Effector CD8-positive, alpha-beta T cell (primary cell): ENCODE measurements at regions not wholly inside any gene's neighbourhood (a gene's known extent, or its start where the extent isn't known, plus 50 kb on each side); places are given as distances from the start of the nearest gene placed in this dataset.
"Not testable (repeated sequence)": the region's sequence is repeated elsewhere in the genome, so short reads cannot be mapped to it uniquely, and the experiment has no call there.

Source experiments
- DNase-seq: peaks from one replicate; lab custom pipeline; 2025; lab: John Stamatoyannopoulos, UW

DNA sequence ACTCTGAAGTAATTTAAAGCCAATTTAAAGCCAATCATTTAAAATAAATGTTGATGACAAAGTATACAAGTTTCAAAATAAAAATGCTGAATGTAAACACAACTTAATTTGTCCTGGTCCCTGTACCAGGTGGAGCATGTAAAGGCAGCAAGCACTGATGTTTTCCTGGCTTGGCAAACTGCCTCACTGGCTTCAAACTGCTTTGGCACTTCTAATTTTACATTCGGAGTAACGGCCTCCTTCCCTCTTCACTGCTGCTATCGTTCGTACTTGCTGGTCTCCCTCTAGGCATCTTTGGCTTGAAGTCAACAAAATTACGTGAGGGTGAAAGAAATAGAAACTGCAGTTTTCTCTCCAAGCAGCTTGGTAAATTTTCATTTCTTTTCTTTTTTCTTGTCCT lies 287.9 kb downstream of the LTN1 start:
- no peak for DNase-seq

DNA sequence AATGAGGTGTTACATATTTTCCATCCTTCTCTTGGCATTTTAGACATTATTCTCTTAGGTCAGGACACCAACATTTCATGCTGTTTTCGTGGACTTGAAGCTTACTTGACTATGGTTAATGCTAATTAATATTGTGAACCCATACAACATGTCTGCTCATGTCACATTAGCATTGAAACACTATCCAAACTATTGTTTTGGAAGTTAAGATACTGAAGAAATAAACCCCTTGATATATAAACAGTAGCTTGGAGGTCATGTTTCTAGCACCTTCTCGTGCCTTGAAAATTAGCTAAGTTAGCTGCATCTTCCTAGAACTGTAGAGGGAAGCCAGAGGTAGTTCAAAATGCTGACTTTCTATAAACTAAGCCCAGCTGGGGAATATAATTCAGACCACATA lies 288.8 kb downstream of the LTN1 start:
- DNase-seq: no peak

DNA sequence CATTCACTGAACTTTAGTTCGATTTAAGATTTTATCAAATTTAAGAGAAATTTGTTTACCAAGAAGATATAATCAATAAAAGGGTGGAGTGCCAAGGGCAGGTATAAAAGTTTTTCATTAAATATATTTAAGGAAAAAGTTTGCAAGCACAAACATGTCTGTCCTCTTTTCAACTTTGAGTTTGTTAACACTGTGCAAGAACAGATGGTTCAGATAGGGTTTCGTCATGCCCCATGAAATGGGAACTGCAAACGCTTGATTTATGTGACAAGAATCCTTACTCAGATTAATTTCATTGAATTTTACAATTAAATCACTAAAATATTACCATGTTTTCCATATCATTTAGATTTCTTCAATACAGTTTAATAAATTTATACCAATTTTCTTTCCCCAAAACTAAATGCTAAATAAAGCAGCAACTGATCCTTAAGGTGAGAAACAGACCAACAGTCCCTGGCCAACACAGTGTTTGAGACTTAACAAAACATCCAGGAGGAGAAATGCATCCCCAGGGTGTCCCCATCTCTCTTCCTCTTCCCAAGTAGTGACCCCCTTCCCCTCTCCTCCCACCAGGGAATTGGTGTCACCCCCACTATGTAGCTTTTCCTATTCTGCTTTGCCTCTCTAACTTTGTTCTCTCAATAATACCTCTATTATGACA lies 292.9 kb downstream of the LTN1 start:
- DNase-seq: no peak

DNA sequence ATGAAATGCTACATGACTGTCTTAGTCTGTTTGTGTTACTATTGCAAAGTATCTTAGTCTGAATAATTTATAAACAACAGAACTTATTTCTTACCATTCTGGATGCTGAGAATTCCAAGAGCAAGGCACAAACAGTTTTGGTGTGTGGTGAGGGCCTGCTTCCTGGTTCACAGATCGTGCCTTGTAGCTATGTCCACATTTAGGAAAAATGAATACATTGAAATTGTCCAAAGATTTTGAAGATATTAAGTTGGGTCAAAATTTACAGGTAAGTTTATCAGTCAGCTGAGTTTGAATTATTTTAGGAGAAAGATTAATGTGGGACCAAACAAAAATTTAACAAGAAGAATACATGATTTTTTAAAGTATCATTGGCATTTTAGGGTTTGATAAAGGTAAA lies 293.5 kb downstream of the LTN1 start:
- DNase-seq: no peak

DNA sequence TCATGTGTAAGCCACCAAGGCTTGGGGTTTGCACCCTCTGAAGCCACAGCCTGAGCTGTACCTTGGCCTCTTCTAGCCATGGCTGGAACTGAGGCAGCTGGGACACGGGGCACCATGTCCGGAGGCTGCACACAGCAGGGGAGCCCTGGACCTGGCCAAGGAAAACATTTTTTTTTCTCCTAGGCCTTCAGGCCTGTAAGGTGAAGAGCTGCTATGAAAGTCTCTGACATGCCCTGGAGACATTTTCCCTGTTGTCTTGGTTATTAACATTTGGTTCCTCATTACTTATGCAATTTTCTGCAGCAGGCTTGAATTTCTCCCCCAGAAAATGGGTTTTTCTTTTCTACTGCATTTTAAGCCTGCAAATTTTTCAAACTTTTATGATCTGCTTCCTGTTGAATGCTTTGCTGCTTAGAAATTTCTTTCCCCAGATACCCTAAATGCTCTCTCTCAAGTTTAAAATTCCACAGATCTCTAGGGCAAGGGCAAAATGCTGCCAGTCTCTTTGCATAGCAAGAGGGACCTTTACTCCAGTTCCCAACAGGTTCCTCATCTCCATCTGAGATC lies 295.8 kb downstream of the LTN1 start:
- no peak for DNase-seq

DNA sequence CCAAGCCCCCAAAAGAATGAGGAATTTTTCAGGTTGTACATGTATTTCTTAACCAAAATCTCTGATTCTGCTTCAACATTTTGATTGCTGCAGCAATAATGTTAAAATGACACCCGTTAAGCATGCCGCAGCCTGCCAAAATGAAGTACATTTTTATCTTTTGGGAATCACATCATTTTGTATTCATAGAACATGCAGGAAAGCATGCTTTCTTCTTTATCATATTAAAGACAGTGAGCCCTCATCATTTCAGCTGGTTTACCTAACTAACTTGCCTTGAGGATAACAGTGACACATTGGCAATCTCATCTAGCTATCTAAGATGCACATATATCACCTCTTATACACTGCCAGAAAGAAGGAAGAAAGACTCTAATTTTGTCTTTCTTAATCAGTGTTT lies 299.2 kb downstream of the LTN1 start:
- DNase-seq: no peak

DNA sequence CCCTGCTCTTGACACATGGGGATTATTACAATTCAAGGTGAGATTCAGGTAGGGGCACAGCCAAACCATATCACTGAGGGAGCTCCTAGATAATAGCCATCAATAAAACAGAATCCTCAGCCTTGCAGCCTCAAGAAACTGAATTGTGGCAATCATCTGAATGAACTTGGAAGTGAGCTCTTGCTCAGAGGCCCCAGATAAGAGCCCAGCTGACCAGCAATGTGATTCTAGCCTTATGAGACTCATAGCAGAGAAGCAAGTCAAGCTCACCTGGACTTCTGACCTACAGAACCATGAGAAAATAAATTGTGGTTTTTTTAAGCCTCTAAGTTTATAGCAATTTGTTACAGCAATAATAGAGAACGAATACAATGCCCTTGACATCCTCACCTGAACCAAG lies 302.5 kb downstream of the LTN1 start:
- no peak for DNase-seq

DNA sequence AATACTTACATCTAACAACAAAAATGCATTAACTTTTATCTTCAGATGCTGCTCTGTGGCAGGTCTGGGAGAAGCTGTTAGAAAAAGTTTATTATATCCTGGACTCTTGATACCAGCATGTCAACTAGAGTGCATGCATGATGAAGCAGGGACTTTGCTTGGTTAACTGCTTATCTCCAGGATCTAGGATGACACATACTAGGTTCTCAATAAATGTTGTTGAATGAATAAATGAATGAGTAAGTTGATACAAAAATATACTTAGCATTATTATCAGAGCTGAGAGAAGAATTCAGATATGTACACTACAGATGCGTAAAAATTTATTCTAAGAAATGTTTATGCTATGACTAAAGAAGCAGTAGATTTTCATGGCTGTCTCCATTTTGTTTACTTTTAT lies 304.3 kb downstream of the LTN1 start:
- DNase-seq: no peak

DNA sequence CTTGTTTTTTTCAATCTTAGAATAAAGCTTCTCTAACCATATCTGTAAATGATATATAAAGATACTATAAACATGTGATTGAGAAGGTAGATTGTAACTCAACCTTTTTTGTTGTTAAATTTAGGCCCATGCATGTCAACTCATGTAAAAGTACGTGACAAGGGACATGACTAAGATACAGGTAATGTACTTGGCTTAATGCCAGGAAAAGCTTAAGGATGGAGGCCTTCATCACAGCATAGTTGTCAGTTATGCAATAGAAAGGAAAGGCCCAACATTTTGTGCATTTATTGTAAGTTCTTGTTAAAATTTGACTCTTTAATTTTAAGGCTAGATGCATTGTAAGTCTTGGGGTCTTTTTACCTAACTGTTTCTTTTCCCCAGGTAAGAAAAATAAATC lies 305.1 kb downstream of the LTN1 start:
- no peak for DNase-seq

DNA sequence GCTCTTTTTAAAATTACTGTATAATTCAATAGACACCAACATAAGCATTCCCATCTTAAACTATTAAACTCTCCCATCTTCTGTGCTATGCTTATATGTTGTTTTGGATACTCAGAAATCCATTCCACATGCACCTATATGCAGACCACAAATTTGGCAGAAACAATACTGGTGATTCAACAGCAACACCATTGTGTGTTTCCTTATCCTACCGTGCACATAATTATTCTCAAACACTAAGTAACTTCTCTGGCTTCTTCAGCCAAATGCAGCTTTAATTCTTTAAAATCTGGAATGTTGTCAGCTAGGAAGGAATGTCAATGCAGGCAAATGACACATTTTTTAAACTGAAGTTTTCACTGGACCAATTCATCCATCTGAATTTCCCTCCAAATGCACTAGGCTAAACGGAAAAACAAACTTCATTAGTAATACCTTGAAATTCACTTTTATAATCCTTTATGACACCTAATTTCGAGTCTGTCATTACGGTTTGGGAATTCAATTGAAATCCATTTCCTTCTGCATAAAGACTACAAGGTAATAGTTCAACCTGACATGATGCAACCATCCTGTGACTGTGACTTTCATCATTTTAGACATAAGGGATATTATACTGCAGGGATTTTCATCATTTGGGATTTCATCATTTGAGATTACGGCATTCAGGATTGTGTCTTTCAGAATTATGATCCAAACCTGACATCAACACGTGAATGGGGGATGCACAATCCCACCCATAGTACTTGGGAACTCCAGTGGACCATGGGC lies 308.5 kb downstream of the LTN1 start:
- no peak for DNase-seq

DNA sequence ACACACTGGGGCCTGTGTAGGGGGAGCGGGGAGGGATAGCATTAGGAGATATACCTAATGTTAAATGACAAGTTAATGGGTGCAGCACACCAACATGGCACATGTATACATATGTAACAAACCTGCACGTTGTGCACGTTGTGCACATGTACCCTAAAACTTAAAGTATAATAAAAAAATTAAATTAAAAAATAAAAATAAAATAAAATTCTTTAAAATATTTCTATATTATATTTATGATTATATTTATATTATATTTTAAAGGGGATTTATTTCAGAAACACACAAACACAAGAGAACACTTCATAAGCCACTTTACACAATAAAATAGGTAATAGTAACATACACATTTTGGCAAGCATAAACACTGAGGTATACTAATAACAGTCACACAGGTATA lies 309.8 kb downstream of the LTN1 start:
- not testable (repeated sequence) for DNase-seq

DNA sequence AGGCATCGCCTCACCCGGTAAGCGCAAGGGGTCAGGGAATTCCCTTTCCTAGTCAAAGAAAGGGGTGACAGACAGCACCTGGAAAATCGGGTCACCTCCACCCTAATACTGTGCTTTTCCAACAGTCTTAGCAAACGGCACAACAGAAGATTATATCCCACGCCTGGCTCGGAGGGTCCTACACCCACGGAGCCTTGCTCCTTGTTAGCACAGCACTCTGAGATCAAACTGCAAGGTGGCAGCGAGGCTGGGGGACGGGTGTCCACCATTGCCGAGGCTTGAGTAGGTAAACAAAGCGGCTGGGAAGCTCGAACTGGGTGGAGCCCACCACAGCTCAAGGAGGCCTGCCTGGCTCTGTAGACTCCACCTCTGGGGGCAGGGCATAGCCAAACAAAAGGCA lies 315.6 kb downstream of the LTN1 start:
- DNase-seq: not testable (repeated sequence)

DNA sequence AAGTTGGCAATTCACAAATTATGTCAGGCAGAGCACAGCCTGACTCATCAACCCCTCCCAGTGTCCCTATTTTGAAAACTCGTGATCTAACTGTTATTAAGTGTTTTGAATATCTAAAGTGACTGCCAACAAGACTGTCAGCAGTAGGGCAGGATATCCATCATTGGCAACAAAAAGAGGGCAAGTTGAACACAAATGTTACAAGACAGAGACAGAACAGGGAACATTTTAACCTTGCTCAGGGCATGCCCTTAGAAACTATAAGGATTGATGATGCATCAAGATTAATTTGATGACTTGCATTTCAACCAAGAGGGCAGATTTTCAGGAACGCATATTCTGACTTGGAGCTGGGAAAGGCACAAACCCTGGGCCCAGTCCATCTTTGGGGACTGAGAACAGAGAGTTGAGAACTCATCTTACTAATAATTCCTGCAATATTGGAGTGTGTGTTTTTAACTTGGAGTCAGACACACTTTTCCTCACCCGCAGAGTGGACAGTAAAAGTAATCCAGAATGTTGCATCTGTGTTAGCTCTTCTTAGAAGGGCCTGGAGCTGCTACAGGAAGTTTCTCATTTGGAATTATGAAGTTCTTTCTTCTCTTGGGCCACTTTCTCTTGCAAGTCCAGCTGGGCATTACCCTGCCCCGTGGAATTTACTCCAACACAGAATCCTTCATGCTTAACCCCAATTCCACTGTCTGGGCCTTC lies 317.2 kb downstream of the LTN1 start:
- no peak for DNase-seq

DNA sequence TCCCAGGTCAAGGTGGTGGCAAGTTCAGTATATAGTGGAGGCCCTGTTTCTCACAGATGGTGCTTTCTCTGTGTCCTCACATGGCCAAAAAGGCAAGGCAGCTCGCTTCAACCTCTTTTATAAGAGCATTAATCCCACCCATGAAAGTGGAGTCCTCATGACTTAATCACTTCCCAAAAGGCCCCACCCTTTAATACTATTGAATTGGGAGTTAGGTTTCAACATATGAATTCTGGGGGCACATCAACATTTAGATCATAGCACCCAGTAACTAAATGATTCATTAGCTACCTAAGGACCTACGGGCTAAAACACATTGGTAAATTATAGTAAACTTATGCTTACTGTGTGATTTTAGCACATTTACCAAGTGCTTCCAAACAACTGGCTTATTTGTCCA lies 317.9 kb downstream of the LTN1 start:
- no peak for DNase-seq

DNA sequence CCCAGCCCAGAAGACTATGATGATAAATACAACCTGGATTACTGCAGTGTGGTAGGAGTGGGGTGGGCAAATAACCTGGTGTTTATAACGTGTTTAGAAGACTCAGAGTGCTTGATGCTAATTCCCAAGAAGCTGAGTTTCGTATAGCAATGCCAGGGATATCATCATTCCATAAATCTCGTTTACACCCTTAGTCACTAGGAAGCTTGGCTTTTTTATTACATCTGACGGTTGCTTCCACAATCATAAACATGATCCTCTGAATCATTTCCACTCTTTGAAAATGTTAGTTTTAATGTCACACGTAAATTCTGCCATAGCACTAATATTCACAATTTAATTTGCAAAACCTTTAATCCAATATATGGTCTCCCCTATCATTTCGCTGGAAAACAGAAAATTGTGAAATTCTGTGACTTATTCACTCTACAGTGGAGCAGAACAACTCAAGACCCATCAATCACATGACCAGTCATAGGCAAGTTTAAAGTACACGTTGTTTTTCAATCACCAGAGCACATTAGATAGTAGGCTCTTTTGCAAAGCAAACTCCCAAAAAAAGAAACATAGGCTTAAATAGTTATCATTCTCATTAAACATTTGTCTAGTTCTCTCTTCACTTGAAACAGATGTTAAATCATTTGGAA lies 321.0 kb downstream of the LTN1 start:
- no peak for DNase-seq

DNA sequence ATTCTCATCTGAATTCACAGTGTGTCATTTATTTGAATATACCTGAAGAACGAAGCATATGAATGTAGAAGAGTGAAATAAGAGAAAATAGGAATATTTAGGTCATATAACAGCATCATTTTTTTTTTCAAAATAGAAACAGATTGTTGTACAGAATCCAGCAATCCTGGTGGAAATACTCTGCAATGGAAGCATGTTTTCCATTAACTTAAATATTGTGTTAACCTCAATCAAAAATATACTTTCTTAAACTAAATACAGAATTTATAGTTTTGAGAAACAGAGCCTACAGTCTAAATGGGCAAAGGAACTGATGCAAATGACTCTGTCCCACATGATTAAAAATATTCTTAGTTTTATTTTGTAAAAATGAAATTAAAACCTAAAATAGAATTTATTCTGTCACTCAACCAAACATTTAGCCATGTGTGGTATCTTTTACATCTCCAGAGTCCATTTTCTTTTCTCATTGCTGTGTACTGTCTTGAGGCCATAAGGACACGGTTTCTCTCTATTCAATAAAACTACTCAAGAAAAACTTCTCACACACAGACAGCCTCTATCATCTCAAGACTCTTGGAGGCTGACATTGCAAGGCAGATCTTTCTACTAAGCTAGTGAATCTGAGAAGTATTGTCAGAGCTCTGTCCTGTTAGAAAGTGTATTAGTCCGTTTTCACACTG lies 322.6 kb downstream of the LTN1 start:
- no peak for DNase-seq

DNA sequence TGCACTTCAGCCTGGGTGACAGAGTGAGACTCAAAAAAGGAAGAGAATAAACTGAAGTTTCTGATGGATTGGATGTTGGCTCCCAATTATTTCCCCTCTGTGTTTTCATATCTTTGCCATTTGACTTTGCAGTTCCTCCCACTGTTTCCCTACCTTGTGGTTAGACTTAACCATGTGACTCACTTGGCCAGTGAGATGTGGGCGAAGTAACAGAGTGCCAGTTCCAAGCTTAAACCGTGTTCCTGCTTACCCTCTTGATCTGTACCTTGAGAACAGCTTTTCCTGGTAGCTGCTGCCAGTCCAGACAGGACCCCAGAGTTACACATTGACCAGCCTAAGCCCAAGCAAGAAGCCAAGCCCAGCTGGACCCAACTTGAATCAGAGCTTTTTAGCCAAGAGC lies 323.4 kb downstream of the LTN1 start:
- DNase-seq: no peak

DNA sequence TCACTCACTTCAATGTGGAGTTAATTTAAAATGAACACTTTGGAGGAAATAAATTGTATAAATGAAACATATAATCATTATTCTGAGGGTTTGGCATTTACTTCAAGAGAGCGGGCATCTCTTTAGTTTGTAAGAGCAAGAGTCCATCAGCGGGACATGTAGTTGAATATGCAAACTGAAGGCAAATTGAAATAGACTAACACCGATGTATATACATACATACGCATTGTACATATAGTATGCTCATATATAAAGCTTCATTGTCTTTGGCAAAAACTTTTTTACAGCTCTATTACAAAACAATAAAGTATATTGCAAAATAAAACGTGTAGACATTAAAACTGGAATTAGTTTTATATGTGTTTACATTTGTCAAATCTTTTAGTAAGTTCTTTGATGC lies 328.9 kb downstream of the LTN1 start:
- no peak for DNase-seq

DNA sequence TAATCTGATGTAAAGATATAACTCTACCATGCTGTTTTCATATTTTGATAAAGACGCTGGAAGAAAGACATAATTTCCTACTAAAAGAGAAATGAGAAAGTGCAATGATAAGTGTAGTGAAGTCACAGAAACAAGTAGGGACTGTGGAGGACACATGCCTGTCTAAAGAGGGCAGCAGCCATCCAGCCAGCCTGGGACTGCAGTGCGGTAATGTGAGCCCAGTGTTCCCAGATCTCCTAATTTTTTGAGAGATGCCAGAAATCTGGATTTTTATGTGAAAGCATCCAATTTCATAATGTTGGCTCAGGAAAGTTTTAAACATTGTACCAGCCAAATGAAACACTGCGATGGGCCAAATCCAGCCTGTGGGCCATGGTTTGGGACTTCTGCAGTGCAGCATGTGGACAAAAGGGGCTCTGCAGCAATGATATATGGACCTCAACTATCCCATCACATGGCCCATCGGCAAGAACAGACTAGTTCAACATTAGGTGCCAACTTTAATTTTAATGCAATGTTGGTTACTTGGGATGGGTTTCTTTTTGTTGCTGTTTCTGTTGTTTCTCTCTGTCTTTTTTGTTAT lies 329.5 kb downstream of the LTN1 start:
- no peak for DNase-seq

DNA sequence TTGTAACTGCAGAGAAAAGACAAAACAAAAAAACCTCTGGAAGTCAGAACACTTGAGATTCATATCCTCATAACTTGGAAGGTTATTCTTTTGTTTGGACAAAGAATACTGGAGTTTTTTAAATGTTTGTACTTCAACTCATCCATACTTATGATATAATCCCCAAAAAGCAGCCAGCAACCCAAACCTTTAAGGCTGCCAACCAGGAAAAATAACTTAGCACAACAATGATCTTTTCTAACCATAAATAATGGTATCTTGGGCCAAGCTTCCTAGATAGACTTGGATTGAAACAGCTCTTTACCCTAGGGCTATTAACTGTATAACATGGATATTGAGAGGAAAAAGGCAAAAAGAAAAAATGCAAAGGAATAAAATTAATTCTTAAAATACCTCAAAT lies 335.1 kb downstream of the LTN1 start:
- no peak for DNase-seq

DNA sequence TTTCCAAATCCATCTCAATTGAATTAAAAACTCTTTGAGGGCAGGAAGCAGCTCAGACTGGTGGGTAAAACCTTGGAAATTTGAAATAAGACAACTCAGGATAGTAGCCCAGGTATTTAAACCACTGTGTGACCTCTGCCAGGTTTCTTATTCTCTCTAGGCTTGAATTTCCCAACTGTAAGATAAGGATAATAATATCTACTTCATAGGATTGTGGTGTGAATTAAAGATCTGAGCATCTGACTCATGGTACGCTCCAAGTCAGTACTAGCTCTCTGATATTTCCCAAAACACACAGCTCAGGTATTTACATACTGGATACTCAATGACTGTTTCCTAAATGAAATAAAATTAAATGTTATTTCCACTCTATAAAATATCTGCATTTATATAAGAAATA lies 337.2 kb downstream of the LTN1 start:
- no peak for DNase-seq
